ENCODE measurements at regions not wholly inside any gene's neighbourhood (a gene's known extent, or its start where the extent isn't known, plus 50 kb on each side); places are given as distances from the start of the nearest gene placed in this dataset.

- TF ChIP-seq CTCF (IDR thresholded peaks at IDR 0.05; ENCODE audit: low read depth, low read length, missing control alignments): no peak
- no peaks in the 10 kb centered on the region for H3K27me3 ChIP-seq (replicated peaks)
- in situ Hi-C loops (cut with HindIII; ENCODE audit: low pct_ligation_motif_present, low sequenced_read_pairs): no loop called here
- no peak overlapping the region for H3K4me3 ChIP-seq (ENCODE audit: low read depth, low read length)
- no peaks in the 10 kb centered on the region for H3K36me3 ChIP-seq (replicated peaks)
- DNase-seq: no peak
- H3K27ac ChIP-seq: no peak overlapping the region
Observed at GRCh38 chr10:78966844-78967488, 101.8 kb upstream of the ZMIZ1 start.

- in situ Hi-C loops (cut with HindIII; ENCODE audit: low pct_ligation_motif_present, low sequenced_read_pairs): no loop called here
- TF ChIP-seq CTCF (IDR thresholded peaks at IDR 0.05; ENCODE audit: low read depth, low read length, missing control alignments): no peak
- Histone ChIP-seq H3K27me3 (replicated peaks) (no peaks in the 10 kb centered on the region), H3K27ac (no peak overlapping the region), H3K4me3 (ENCODE audit: low read depth, low read length) (no peak overlapping the region), H3K36me3 (replicated peaks) (no peaks in the 10 kb centered on the region)
- DNase-seq: no peak
Observed at GRCh38 chr10:78968300-78968942, 100.3 kb upstream of the ZMIZ1 start.

- no peak overlapping the region for H3K27ac ChIP-seq
- no peak for TF ChIP-seq CTCF (IDR thresholded peaks at IDR 0.05; ENCODE audit: low read depth, low read length, missing control alignments)
- DNase-seq: no peak
- in situ Hi-C loops (cut with HindIII; ENCODE audit: low pct_ligation_motif_present, low sequenced_read_pairs): no loop called here
- no peaks in the 10 kb centered on the region for H3K36me3 ChIP-seq (replicated peaks)
- no peaks in the 10 kb centered on the region for H3K27me3 ChIP-seq (replicated peaks)
- H3K4me3 ChIP-seq (ENCODE audit: low read depth, low read length): no peak overlapping the region
Observed at GRCh38 chr10:78968943-78969342, 99.8 kb upstream of the ZMIZ1 start.

GRCh38 chr10:78969719-78970118, 99.0 kb upstream of the ZMIZ1 start:
- in situ Hi-C loops (cut with HindIII; ENCODE audit: low pct_ligation_motif_present, low sequenced_read_pairs): no loop called here
- Histone ChIP-seq H3K4me3 (ENCODE audit: low read depth, low read length) (no peak overlapping the region), H3K27me3 (replicated peaks) (no peaks in the 10 kb centered on the region), H3K27ac (no peak overlapping the region), H3K36me3 (replicated peaks) (no peaks in the 10 kb centered on the region)
- DNase-seq: no peak
- no peak for TF ChIP-seq CTCF (IDR thresholded peaks at IDR 0.05; ENCODE audit: low read depth, low read length, missing control alignments)

- H3K27me3 ChIP-seq (replicated peaks): no peaks in the 10 kb centered on the region
Observed at GRCh38 chr10:78970261-78970660, 98.5 kb upstream of the ZMIZ1 start.

More at GRCh38 chr10:78970261-78970660, 98.5 kb upstream of the ZMIZ1 start:
- Histone ChIP-seq H3K36me3 (replicated peaks) (no peaks in the 10 kb centered on the region), H3K27ac (no peak overlapping the region), H3K4me3 (ENCODE audit: low read depth, low read length) (no peak overlapping the region)
- DNase-seq: no peak
- in situ Hi-C loops (cut with HindIII; ENCODE audit: low pct_ligation_motif_present, low sequenced_read_pairs): no loop called here
- no peak for TF ChIP-seq CTCF (IDR thresholded peaks at IDR 0.05; ENCODE audit: low read depth, low read length, missing control alignments)

All from brain microvascular endothelial cell (primary cell).